ENCODE measurements at regions not wholly inside any gene's neighbourhood (a gene's known extent, or its start where the extent isn't known, plus 50 kb on each side); places are given as distances from the start of the nearest gene placed in this dataset.

GRCh38 chr3:59185591-59186369 is 136.0 kb upstream of the CFAP20DC start:
- TF ChIP-seq CTCF (IDR thresholded peaks at IDR 0.05; ENCODE audit: poor library complexity): no peak
- no peak for TF ChIP-seq EZH2phosphoT487 (IDR thresholded peaks at IDR 0.05; ENCODE audit: low read depth, severe bottlenecking, unreplicated experiment)

Measured in hepatocyte (in vitro differentiated cells).